ENCODE measurements at regions not wholly inside any gene's neighbourhood (a gene's known extent, or its start where the extent isn't known, plus 50 kb on each side); places are given as distances from the start of the nearest gene placed in this dataset.

DNA sequence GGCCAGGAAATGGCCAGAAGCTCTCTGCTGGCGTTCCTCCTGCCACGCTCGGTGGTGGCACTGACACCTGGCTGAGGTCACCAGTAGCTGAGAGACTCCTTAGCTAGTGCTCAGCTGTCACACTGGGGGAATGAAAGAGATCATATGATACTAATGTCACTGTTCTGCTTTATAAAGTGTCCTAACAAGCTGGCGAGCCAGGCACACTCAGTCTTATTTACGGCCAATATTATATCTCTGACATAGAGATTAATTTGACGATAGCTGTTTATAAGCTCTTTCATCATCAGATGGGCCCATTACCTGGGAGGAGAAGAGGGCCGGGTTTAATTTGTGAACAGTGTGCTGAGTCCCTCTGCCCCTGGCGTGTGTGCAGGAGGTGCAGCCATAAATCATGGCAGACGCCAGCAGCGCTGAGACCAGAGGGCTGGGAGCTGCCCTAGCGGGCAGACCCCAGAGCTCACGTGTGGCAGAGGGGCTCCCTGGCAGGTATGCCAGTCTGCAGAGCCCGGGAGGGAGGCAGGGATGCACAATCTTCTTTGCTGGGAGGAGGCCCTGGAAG lies 246.5 kb downstream of the HAUS1 start:
- no peak for DNase-seq (ENCODE audit: low spot score in 2 of 2, unreplicated experiment in 2 of 2)

DNA sequence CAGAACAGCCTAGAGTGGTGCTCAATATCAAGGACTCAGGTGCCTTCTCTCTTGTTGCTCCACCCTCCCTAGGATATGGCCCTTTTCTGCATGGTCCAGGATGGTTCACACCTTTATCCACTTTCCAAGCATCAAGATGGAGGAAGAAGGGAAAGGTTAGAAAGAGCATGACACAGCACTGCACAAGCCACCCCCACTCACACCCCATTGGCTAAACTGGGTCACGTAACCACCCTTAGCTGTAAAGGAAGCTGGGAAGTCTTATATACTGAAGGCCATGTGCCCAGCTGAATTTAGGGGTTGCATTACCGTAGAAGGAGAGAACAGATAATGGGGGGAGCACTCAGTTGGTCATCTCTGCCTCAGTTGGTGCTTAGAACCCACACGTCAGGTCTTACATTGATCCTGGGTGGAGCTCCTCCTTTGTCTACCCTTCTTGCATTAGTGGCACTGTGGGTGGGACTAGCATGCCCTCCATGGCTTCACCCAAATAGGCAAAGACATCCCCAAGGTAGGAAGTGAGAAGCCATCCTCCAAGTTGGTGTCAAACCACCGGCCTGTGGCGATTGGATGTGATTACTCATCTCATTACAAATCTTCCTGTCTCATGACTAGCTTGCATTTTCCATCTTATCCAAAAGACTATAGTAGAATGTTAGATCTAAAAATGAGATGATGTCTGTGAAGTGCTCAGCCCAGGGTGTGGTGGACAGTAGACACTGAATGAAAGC lies 248.5 kb downstream of the HAUS1 start:
- Mint-ChIP-seq H3K4me3 (no peak overlapping the region), H3K4me1 (peaks cover 16% of the 10 kb centered on the region), H3K36me3 (no peaks in the 10 kb centered on the region), H3K27me3 (ENCODE audit: low read depth) (no peaks in the 10 kb centered on the region), H3K27ac (no peak overlapping the region), H3K9me3 (no peaks in the 10 kb centered on the region)
- TF ChIP-seq, protein P1, sequence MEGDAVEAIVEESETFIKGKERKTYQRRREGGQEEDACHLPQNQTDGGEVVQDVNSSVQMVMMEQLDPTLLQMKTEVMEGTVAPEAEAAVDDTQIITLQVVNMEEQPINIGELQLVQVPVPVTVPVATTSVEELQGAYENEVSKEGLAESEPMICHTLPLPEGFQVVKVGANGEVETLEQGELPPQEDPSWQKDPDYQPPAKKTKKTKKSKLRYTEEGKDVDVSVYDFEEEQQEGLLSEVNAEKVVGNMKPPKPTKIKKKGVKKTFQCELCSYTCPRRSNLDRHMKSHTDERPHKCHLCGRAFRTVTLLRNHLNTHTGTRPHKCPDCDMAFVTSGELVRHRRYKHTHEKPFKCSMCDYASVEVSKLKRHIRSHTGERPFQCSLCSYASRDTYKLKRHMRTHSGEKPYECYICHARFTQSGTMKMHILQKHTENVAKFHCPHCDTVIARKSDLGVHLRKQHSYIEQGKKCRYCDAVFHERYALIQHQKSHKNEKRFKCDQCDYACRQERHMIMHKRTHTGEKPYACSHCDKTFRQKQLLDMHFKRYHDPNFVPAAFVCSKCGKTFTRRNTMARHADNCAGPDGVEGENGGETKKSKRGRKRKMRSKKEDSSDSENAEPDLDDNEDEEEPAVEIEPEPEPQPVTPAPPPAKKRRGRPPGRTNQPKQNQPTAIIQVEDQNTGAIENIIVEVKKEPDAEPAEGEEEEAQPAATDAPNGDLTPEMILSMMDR (IDR thresholded peaks at IDR 0.05; ENCODE audit: unreplicated experiment), result no peak
- no peak for DNase-seq (ENCODE audit: low spot score in 2 of 2, unreplicated experiment in 2 of 2)

More for the DNA sequence above, 246.5 kb downstream of the HAUS1 start:
- Mint-ChIP-seq H3K4me1 (peaks cover 2% of the 10 kb centered on the region), H3K36me3 (no peaks in the 10 kb centered on the region), H3K9me3 (no peaks in the 10 kb centered on the region), H3K4me3 (no peak overlapping the region), H3K27ac (no peak overlapping the region), H3K27me3 (ENCODE audit: low read depth) (no peaks in the 10 kb centered on the region)
- TF ChIP-seq, protein P1 (IDR thresholded peaks at IDR 0.05; ENCODE audit: unreplicated experiment), result no peak

DNA sequence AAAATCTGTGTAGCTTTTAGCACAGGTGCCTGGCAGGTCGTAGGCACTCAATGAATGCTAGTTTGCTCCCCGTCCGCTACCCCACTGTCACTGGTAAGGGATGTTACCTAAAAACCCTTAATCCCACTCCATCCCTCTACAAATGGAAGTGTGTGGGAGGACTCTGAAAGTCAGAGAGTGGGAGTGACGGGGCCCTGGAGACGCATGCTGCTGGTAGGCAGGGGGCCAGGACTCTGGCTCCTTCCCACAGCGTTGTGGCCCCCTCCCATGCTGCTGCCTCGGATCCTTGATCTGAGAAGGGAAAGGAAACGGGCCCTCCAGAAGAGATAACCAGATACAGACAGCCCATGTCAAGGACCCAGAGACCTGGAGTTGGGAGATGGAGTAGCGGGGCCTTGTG lies 249.3 kb downstream of the HAUS1 start:
- H3K36me3 Mint-ChIP-seq, result no peaks in the 10 kb centered on the region
- no peak overlapping the region for H3K27ac Mint-ChIP-seq
- DNase-seq (ENCODE audit: low spot score in 2 of 2, unreplicated experiment in 2 of 2), result no peak
- H3K9me3 Mint-ChIP-seq, result no peaks in the 10 kb centered on the region
- no peaks in the 10 kb centered on the region for H3K27me3 Mint-ChIP-seq (ENCODE audit: low read depth)
- H3K4me3 Mint-ChIP-seq, result no peak overlapping the region
- TF ChIP-seq, protein P1 (IDR thresholded peaks at IDR 0.05; ENCODE audit: unreplicated experiment), result no peak
- H3K4me1 Mint-ChIP-seq, result peaks cover 16% of the 10 kb centered on the region

DNA sequence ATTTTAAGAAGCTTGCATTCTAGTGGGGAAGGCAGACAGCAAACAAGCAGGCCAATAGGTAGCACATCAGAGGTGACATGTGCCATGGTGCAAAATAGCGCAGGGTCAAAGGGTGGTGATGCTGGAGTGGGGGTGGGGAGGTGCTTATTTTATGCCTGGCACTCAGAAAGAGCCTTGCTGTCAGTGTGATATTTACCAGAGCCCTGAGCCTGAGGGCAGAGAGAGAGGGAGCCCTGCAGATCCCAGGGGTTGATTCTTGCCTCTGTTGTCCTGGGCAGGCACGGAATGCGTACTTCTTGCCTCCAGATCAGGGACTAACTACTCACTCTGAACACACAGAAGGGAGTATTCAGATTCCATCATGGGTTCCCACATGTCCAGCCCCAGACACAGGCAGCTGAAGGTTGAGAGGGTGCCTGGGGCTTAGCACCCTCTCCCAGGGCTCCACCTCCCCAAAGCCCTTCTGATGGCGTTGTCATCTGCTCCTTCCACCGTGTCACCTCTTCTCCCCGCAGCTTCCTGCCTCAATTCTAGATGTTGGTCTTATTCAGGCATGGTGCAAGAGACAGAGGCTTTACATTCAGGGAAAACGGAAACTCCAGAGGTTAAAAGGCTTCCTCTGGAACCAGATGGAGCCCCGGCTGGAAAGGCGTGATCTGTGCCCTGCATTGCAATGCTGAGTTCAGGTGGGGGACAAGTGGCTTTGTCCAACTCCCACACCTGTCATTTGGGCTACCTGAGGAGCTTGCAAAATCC lies 252.3 kb downstream of the HAUS1 start:
- peaks cover 18% of the 10 kb centered on the region for H3K4me1 Mint-ChIP-seq
- peaks cover 9% of the 10 kb centered on the region for H3K9me3 Mint-ChIP-seq
- H3K4me3 Mint-ChIP-seq, result no peak overlapping the region
- H3K27me3 Mint-ChIP-seq (ENCODE audit: low read depth), result no peaks in the 10 kb centered on the region
- DNase-seq (ENCODE audit: low spot score in 2 of 2, unreplicated experiment in 2 of 2), result no peak
- TF ChIP-seq, protein P1 (IDR thresholded peaks at IDR 0.05; ENCODE audit: unreplicated experiment), result no peak
- H3K36me3 Mint-ChIP-seq, result peaks cover 12% of the 10 kb centered on the region
- H3K27ac Mint-ChIP-seq, result no peak overlapping the region

DNA sequence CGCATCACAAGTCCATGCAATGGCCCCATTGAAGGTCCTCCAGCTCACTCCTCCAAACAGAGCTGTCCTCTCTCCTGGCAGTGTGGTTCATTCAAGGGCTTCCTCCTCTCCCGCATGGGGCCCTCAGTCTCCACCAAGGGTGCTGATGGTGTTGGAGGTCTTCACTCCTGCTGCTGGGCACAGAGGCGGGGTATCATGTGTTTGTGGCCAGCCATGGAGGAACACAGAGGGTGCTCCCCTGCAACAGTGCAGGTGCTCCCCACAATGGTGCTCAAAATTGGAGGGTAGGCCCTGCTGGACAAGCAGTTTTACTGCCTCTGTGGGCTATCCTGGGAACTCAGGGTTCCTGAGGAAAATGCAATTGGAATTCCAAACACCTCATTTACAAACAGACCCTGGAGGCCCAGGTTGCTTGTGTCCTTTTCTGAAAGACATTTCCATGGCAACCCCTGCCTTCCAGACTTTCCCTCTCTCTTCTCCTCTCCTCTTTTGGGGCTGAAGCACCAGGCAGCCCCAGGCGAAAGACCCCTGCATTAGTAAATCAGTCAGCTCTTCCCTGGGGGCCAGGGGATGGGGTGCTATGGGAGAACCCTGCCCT lies 256.0 kb downstream of the HAUS1 start:
- peaks cover 12% of the 10 kb centered on the region for H3K36me3 Mint-ChIP-seq
- TF ChIP-seq, protein P1 (IDR thresholded peaks at IDR 0.05; ENCODE audit: unreplicated experiment), result no peak
- H3K27me3 Mint-ChIP-seq (ENCODE audit: low read depth), result no peaks in the 10 kb centered on the region
- H3K27ac Mint-ChIP-seq, result no peak overlapping the region
- no peak for DNase-seq (ENCODE audit: low spot score in 2 of 2, unreplicated experiment in 2 of 2)
- H3K9me3 Mint-ChIP-seq, result peaks cover 9% of the 10 kb centered on the region
- H3K4me1 Mint-ChIP-seq, result peaks cover 18% of the 10 kb centered on the region
- H3K4me3 Mint-ChIP-seq, result no peak overlapping the region
